Activated effector memory CD4-positive, alpha-beta T cell treated with Interleukin-2 at 50 U/mL for 16 hours (primary cell): ENCODE measurements at regions not wholly inside any gene's neighbourhood (a gene's known extent, or its start where the extent isn't known, plus 50 kb on each side); places are given as distances from the start of the nearest gene placed in this dataset.
"Not testable (repeated sequence)": the region's sequence is repeated elsewhere in the genome, so short reads cannot be mapped to it uniquely, and the experiment has no call there.

Experiments
- DNase-seq: peaks from one replicate; pipeline ENCODE4 v3.0.0-alpha.2; 2020

GRCh38 chr14:106393742-106394141 is 867.4 kb downstream of the TMEM121 start:
- DNase-seq = no peak

GRCh38 chr14:106395456-106396050 is 869.2 kb downstream of the TMEM121 start:
- no peak for DNase-seq

- DNase-seq = no peak
These were observed 870.6 kb downstream of the TMEM121 start for GRCh38 chr14:106396999-106397398.

- DNase-seq = not testable (repeated sequence)
These were observed 872.5 kb downstream of the TMEM121 start for GRCh38 chr14:106398931-106399331.

- not testable (repeated sequence) for DNase-seq
These were observed 874.9 kb downstream of the TMEM121 start for GRCh38 chr14:106401316-106401715.

- not testable (repeated sequence) for DNase-seq
These were observed 883.8 kb downstream of the TMEM121 start for GRCh38 chr14:106410229-106410628.

- DNase-seq = no peak
These were observed 888.1 kb downstream of the TMEM121 start for GRCh38 chr14:106414464-106414863.

GRCh38 chr14:106417224-106418049 is 891.1 kb downstream of the TMEM121 start:
- peak; percentile 43 for DNase-seq

GRCh38 chr14:106419376-106419965 is 893.1 kb downstream of the TMEM121 start:
- no peak for DNase-seq

- not testable (repeated sequence) for DNase-seq
These were observed 895.1 kb downstream of the TMEM121 start for GRCh38 chr14:106421431-106422033.

GRCh38 chr14:106422066-106422465 is 895.7 kb downstream of the TMEM121 start:
- no peak for DNase-seq

GRCh38 chr14:106425150-106425549 is 898.8 kb downstream of the TMEM121 start:
- DNase-seq = not testable (repeated sequence)

GRCh38 chr14:106436310-106436905 is 910.0 kb downstream of the TMEM121 start:
- DNase-seq = peak; percentile 45

GRCh38 chr14:106442857-106443256 is 916.5 kb downstream of the TMEM121 start:
- DNase-seq = peak; percentile 13

- DNase-seq = no peak
These were observed 928.6 kb downstream of the TMEM121 start for GRCh38 chr14:106455026-106455425.

GRCh38 chr14:106459971-106460730 is 933.8 kb downstream of the TMEM121 start:
- DNase-seq = peak; percentile 43

GRCh38 chr14:106460916-106461315 is 934.5 kb downstream of the TMEM121 start:
- DNase-seq = no peak

- DNase-seq = not testable (repeated sequence)
These were observed 940.1 kb downstream of the TMEM121 start for GRCh38 chr14:106466483-106466882.

- DNase-seq = not testable (repeated sequence)
These were observed 942.5 kb downstream of the TMEM121 start for GRCh38 chr14:106468869-106469268.

GRCh38 chr14:106470028-106470427 is 943.6 kb downstream of the TMEM121 start:
- not testable (repeated sequence) for DNase-seq

- DNase-seq = not testable (repeated sequence)
These were observed 948.1 kb downstream of the TMEM121 start for GRCh38 chr14:106474261-106475028.
